IMR-90 (cell line): ENCODE measurements at regions not wholly inside any gene's neighbourhood (a gene's known extent, or its start where the extent isn't known, plus 50 kb on each side); places are given as distances from the start of the nearest gene placed in this dataset.

Source experiments
- ATAC-seq: fragments of 200-7000 bp; cut with Tn5 transposase; 2 replicates; pipeline ENCODE4 v1.9.1; 2020; ENCODE audit warnings: low read depth, mild to moderate bottlenecking, moderate library complexity
- BruUV-seq: library from RNA; stranded (reverse); fragments of 400-500 nt; replicated peaks from 2 replicates; lab custom pipeline; 2021; lab: Mats Ljungman, UMichigan
- CTCF ChIA-PET: fragments of 300-600 bp; formaldehyde crosslinking; extraction: SDS; loops from one replicate; lab custom pipeline; 2021; ENCODE audit warnings: antibody characterized with exemption; lab: Yijun Ruan, JAX
- POLR2A ChIA-PET: fragments of 300-600 bp; sonication (Branson Sonifier 250); formaldehyde crosslinking; loops from one replicate; lab custom pipeline; 2022; ENCODE audit warnings: antibody characterized with exemption; ENCODE audit not compliant: unreplicated experiment; lab: Charles Lee
- DNase-seq: peaks from one replicate; pipeline ENCODE4 v3.0.0; 2013
- H2AFZ ChIP-seq: replicated peaks from 2 replicates; pipeline ENCODE3; 2013; ENCODE audit warnings: low read length, mild to moderate bottlenecking; ENCODE audit not compliant: poor library complexity
- H2AK5ac ChIP-seq: 2 replicates; pipeline ENCODE4 v1.6.1; 2013; ENCODE audit warnings: low read depth, low read length, inconsistent platforms
- H2AK9ac ChIP-seq: replicated peaks from 2 replicates; pipeline ENCODE3; 2013; ENCODE audit warnings: mild to moderate bottlenecking, low read depth, low read length, moderate library complexity; ENCODE audit not compliant: poor library complexity
- H2BK120ac ChIP-seq: 2 replicates; pipeline ENCODE4 v1.6.1; 2013; ENCODE audit warnings: low read depth, low read length, inconsistent platforms
- H2BK15ac ChIP-seq: 3 replicates; pipeline ENCODE4 v1.6.1; 2013; ENCODE audit warnings: low read depth, low read length, inconsistent platforms
- H2BK20ac ChIP-seq: 2 replicates; pipeline ENCODE4 v1.6.1; 2013; ENCODE audit warnings: low read depth, mild to moderate bottlenecking, inconsistent platforms, low read length, moderate library complexity
- H2BK5ac ChIP-seq: 2 replicates; pipeline ENCODE4 v1.6.1; 2013; ENCODE audit warnings: mild to moderate bottlenecking, low read depth, low read length, inconsistent platforms; ENCODE audit not compliant: poor library complexity, severe bottlenecking
- H3K14ac ChIP-seq: replicated peaks from 2 replicates; pipeline ENCODE4 v1.6.1; 2013; ENCODE audit warnings: low read depth, low read length, inconsistent platforms
- H3K18ac ChIP-seq: 2 replicates; pipeline ENCODE4 v1.6.1; 2013; ENCODE audit warnings: low read depth, low read length, control low read depth
- H3K23ac ChIP-seq: 2 replicates; pipeline ENCODE4 v1.6.1; 2013; ENCODE audit warnings: low read depth, low read length, inconsistent platforms
- H3K27ac ChIP-seq: 2 replicates; pipeline ENCODE4 v1.5.1; 2013; ENCODE audit warnings: mild to moderate bottlenecking, control low read depth, low read length; ENCODE audit not compliant: insufficient read depth
- H3K27me3 ChIP-seq: 2 replicates; pipeline ENCODE4 v1.6.1; 2013; ENCODE audit warnings: low read length; ENCODE audit not compliant: control insufficient read depth, insufficient read depth
- H3K36me3 ChIP-seq: 2 replicates; pipeline ENCODE4 v1.6.1; 2013; ENCODE audit warnings: low read length, mixed read lengths; ENCODE audit not compliant: control insufficient read depth, insufficient read depth
- H3K4ac ChIP-seq: 2 replicates; pipeline ENCODE4 v1.6.1; 2013; ENCODE audit warnings: low read depth, low read length, inconsistent platforms
- H3K4me1 ChIP-seq: 2 replicates; pipeline ENCODE4 v1.6.1; 2013; ENCODE audit warnings: low read length, mixed read lengths; ENCODE audit not compliant: control insufficient read depth, insufficient read depth
- H3K4me2 ChIP-seq: 2 replicates; pipeline ENCODE4 v1.6.1; 2013; ENCODE audit warnings: low read depth, mild to moderate bottlenecking, control low read depth, low read length, moderate library complexity
- H3K4me3 ChIP-seq: 2 replicates; pipeline ENCODE4 v1.5.1; 2013; ENCODE audit warnings: low read depth, mild to moderate bottlenecking, control low read depth, low read length, moderate library complexity; ENCODE audit not compliant: insufficient read depth
- H3K56ac ChIP-seq: 2 replicates; pipeline ENCODE4 v1.6.1; 2013; ENCODE audit warnings: low read length, inconsistent platforms; ENCODE audit not compliant: insufficient read depth; ENCODE audit errors: extremely low read depth
- H3K79me1 ChIP-seq, 2 experiments: 2 replicates each; pipeline ENCODE4 v1.6.1; 2013; ENCODE audit warnings: low read length in 2 of 2, inconsistent platforms in 1 of 2, low read depth in 1 of 2
- H3K9ac ChIP-seq: 2 replicates; pipeline ENCODE4 v1.6.1; 2013; ENCODE audit warnings: low read depth, low read length, control low read depth
- H3K9me1 ChIP-seq: 2 replicates; pipeline ENCODE4 v1.6.1; 2013; ENCODE audit warnings: low read length, inconsistent platforms; ENCODE audit not compliant: insufficient read depth
- H3K9me3 ChIP-seq: 2 replicates; pipeline ENCODE4 v1.6.1; 2013; ENCODE audit warnings: low read length; ENCODE audit not compliant: control insufficient read depth, insufficient read depth
- H4K20me1 ChIP-seq: 2 replicates; pipeline ENCODE4 v1.6.1; 2013; ENCODE audit warnings: low read length, inconsistent platforms; ENCODE audit not compliant: insufficient read depth
- H4K5ac ChIP-seq: 2 replicates; pipeline ENCODE4 v1.6.1; 2013; ENCODE audit warnings: mild to moderate bottlenecking, low read depth, low read length, control low read depth
- H4K8ac ChIP-seq, 2 experiments: 2 replicates each; pipeline ENCODE4 v1.6.1; 2013; ENCODE audit warnings: low read depth in 2 of 2, low read length in 2 of 2, control low read depth in 1 of 2, inconsistent platforms in 1 of 2
- H4K91ac ChIP-seq: 2 replicates; pipeline ENCODE4 v1.6.1; 2013; ENCODE audit warnings: low read depth, low read length, inconsistent platforms; ENCODE audit not compliant: insufficient read depth
- CHD1 ChIP-seq: IDR thresholded peaks from 2 replicates; pipeline ENCODE4 v1.6.1; 2012; ENCODE audit warnings: low read depth, low read length, improper control_type of control experiment
- MAFK ChIP-seq: IDR thresholded peaks from 2 replicates; pipeline ENCODE4 v1.6.1; 2012; ENCODE audit warnings: low read depth, low read length, improper control_type of control experiment
- POLR2A ChIP-seq: IDR thresholded peaks from 2 replicates; pipeline ENCODE4 v1.6.1; 2012; ENCODE audit warnings: mild to moderate bottlenecking, low read depth, low read length
- RFX5 ChIP-seq: IDR thresholded peaks from 2 replicates; pipeline ENCODE4 v1.8.0; 2012; ENCODE audit warnings: low read depth, mild to moderate bottlenecking, low read length, moderate library complexity
- USF2 ChIP-seq: fragments of 150-350 bp; IDR thresholded peaks from 2 replicates; pipeline ENCODE4 v1.6.1; 2017; ENCODE audit warnings: mild to moderate bottlenecking, antibody characterized with exemption, low read length, low read depth
- WGBS, 2 experiments: methylation state at CpG; one replicate each; pipeline versions ENCODE4 v1.1.5 to v1.1.7; 2013; ENCODE audit warnings: missing lambda C conversion rate in 2 of 2; ENCODE audit not compliant: insufficient read length in 1 of 2; ENCODE audit errors: extremely low coverage in 2 of 2; 5-methylcytosine and 5-hydroxymethylcytosine counted together
- dilution Hi-C: fragments of 300-500 bp; cut with HindIII; formaldehyde crosslinking; loops from one replicate; pipeline ENCODE4 v1.14.3; 2018; ENCODE audit warnings: low sequenced_read_pairs; ENCODE audit not compliant: unreplicated experiment
- in situ Hi-C: fragments of 300-500 bp; cut with MboI; formaldehyde crosslinking; loops from 3 replicates; pipeline ENCODE4 v1.14.3; 2019; ENCODE audit warnings: low sequenced_read_pairs, inconsistent platforms, mixed read lengths
- intact Hi-C: fragments of 100-400 bp; cut with micrococcal nuclease; formaldehyde crosslinking; loops from 2 replicates; pipeline ENCODE4 v1.10.0; 2022

- no CpG with 5 or more reads among the region's 2 CpGs for WGBS, 2 experiments
Measured at GRCh38 chr20:55057779-55058415, 582.5 kb downstream of the DOK5 start.

More at GRCh38 chr20:55057779-55058415, 582.5 kb downstream of the DOK5 start:
- Histone ChIP-seq H2BK120ac (no peak overlapping the region), H3K27me3 (no peaks in the 10 kb centered on the region), H3K9me1 (no peaks in the 10 kb centered on the region), H3K18ac (no peak overlapping the region), H3K9ac (no peak overlapping the region), H2BK20ac (no peak overlapping the region), H3K4me2 (no peak overlapping the region), H4K5ac (no peak overlapping the region), H3K23ac (no peak overlapping the region), H2BK5ac (no peak overlapping the region), H4K20me1 (no peaks in the 10 kb centered on the region), H2AFZ (no peak overlapping the region), H2AK5ac (no peak overlapping the region), H3K4me3 (no peak overlapping the region), H3K27ac (no peak overlapping the region), H3K36me3 (no peaks in the 10 kb centered on the region), H3K56ac (no peak overlapping the region), H2BK15ac (no peak overlapping the region), H3K79me1 (no peaks in the 10 kb centered on the region), H3K4ac (no peak overlapping the region), H2AK9ac (no peak overlapping the region), H4K91ac (no peak overlapping the region), H3K4me1 (no peaks in the 10 kb centered on the region), H3K14ac (no peak overlapping the region), H3K9me3 (no peaks in the 10 kb centered on the region; the same call in 1 of the 2 replicates), H4K8ac (no peak overlapping the region)
- CTCF ChIA-PET, result no interaction called here
- ATAC-seq (no peak), DNase-seq (no peak)
- no peak for TF ChIP-seq MAFK
- no peak for TF ChIP-seq POLR2A
- TF ChIP-seq RFX5, result no peak
- TF ChIP-seq USF2, result no peak
- TF ChIP-seq CHD1, result no peak
- in situ Hi-C loops (no loop called here), intact Hi-C loops (no loop called here), dilution Hi-C loops (no loop called here)
- POLR2A ChIA-PET, result no interaction called here
- no TSS peak for BruUV-seq
